SK-N-SH treated with all-trans-retinoic acid at 6 μM for 48 hours (cell line): ENCODE measurements at regions not wholly inside any gene's neighbourhood (a gene's known extent, or its start where the extent isn't known, plus 50 kb on each side); places are given as distances from the start of the nearest gene placed in this dataset.

Experiments used
- ATAC-seq: fragments of 200-7000 bp; cut with Tn5 transposase; 3 replicates; pipeline ENCODE4 v1.9.1; 2020; ENCODE audit warnings: mild to moderate bottlenecking, moderate library complexity
- CREB5 ChIP-seq: fragments of 250-450 bp; sonication (Bioruptor Pico); IDR thresholded peaks from 2 replicates; pipeline ENCODE4 v1.5.1; 2020; ENCODE audit warnings: low read depth, mild to moderate bottlenecking, moderate library complexity
- CSDC2 ChIP-seq: fragments of 250-450 bp; sonication (Bioruptor Pico); IDR thresholded peaks from 2 replicates; pipeline ENCODE4 v1.5.0; 2020; ENCODE audit warnings: mild to moderate bottlenecking, moderate library complexity
- CSRNP3 ChIP-seq: fragments of 250-450 bp; sonication (Bioruptor Pico); IDR thresholded peaks from 2 replicates; pipeline ENCODE4 v1.5.1; 2021; ENCODE audit warnings: mild to moderate bottlenecking, moderate library complexity
- ESRRG ChIP-seq: fragments of 250-450 bp; sonication (Bioruptor Pico); IDR thresholded peaks from 2 replicates; pipeline ENCODE4 v1.6.1; 2021; ENCODE audit warnings: mild to moderate bottlenecking
- GLIS3 ChIP-seq: fragments of 250-450 bp; sonication (Bioruptor Pico); IDR thresholded peaks from 2 replicates; pipeline ENCODE4 v1.5.0; 2020; ENCODE audit warnings: mild to moderate bottlenecking, moderate library complexity
- ISL1 ChIP-seq: fragments of 250-450 bp; sonication (Bioruptor Pico); IDR thresholded peaks from 2 replicates; pipeline ENCODE4 v2.1.2; 2022; ENCODE audit warnings: mild to moderate bottlenecking, moderate library complexity
- OSR1 ChIP-seq: fragments of 250-450 bp; sonication (Bioruptor Pico); IDR thresholded peaks from 2 replicates; pipeline ENCODE4 v1.8.0; 2022; ENCODE audit warnings: moderate library complexity, mild to moderate bottlenecking, inconsistent platforms
- PATZ1 ChIP-seq: fragments of 250-450 bp; sonication (Bioruptor Pico); IDR thresholded peaks from 2 replicates; pipeline ENCODE4 v1.8.0; 2020; ENCODE audit warnings: mild to moderate bottlenecking, moderate library complexity, borderline replicate concordance
- POU6F1 ChIP-seq: fragments of 250-450 bp; sonication (Bioruptor Pico); IDR thresholded peaks from 2 replicates; pipeline ENCODE4 v1.8.0; 2021; ENCODE audit warnings: low read depth, mild to moderate bottlenecking, moderate library complexity, borderline replicate concordance
- PPARA ChIP-seq: fragments of 250-450 bp; sonication (Bioruptor Pico); IDR thresholded peaks from 2 replicates; pipeline ENCODE4 v1.5.0; 2020; ENCODE audit warnings: mild to moderate bottlenecking, borderline replicate concordance
- RARB ChIP-seq: fragments of 250-450 bp; sonication (Bioruptor Pico); IDR thresholded peaks from 2 replicates; pipeline ENCODE4 v1.8.0; 2021; ENCODE audit warnings: mild to moderate bottlenecking, moderate library complexity
- SNAI2 ChIP-seq: fragments of 250-450 bp; sonication (Bioruptor Pico); IDR thresholded peaks from 2 replicates; pipeline ENCODE4 v1.5.0; 2020; ENCODE audit warnings: mild to moderate bottlenecking, moderate library complexity
- TOX ChIP-seq: fragments of 250-450 bp; sonication (Bioruptor Pico); IDR thresholded peaks from 2 replicates; pipeline ENCODE4 v1.8.0; 2021; ENCODE audit warnings: mild to moderate bottlenecking, moderate library complexity, borderline replicate concordance
- TSHZ2 ChIP-seq: fragments of 250-450 bp; sonication (Bioruptor Pico); IDR thresholded peaks from 2 replicates; pipeline ENCODE4 v1.5.0; 2020; ENCODE audit warnings: mild to moderate bottlenecking, moderate library complexity
- ZFP3 ChIP-seq: fragments of 250-450 bp; sonication (Bioruptor Pico); IDR thresholded peaks from 2 replicates; pipeline ENCODE4 v1.5.0; 2020; ENCODE audit warnings: mild to moderate bottlenecking, moderate library complexity
- ZFP30 ChIP-seq: fragments of 450-650 bp; formaldehyde crosslinking; IDR thresholded peaks from 2 replicates; pipeline ENCODE4 v1.5.0; 2022; ENCODE audit warnings: mild to moderate bottlenecking, moderate library complexity
- ZNF565 ChIP-seq: fragments of 450-650 bp; formaldehyde crosslinking; conservative IDR thresholded peaks from 2 replicates; pipeline ENCODE4 v1.5.0; 2020; ENCODE audit warnings: low read depth, mild to moderate bottlenecking, moderate library complexity
- ZNF70 ChIP-seq: fragments of 450-650 bp; formaldehyde crosslinking; IDR thresholded peaks from 2 replicates; pipeline ENCODE4 v1.5.0; 2020; ENCODE audit warnings: mild to moderate bottlenecking, moderate library complexity
- ZNF8 ChIP-seq: fragments of 450-650 bp; formaldehyde crosslinking; IDR thresholded peaks from 2 replicates; pipeline ENCODE4 v1.5.0; 2020; ENCODE audit warnings: mild to moderate bottlenecking, moderate library complexity

- no peak for ATAC-seq
- TF ChIP-seq ISL1 (CRISPR knock-in tag), result no peak
- TF ChIP-seq TSHZ2 (CRISPR knock-in tag), result no peak
- TF ChIP-seq ZNF8 (CRISPR knock-in tag), result no peak
- TF ChIP-seq, all 23 proteins: peak for 0
These were observed 286.2 kb upstream of the STXBP5 start for GRCh38 chr6:146917979-146918378.

- no peak for TF ChIP-seq GLIS3 (CRISPR knock-in tag)
- TF ChIP-seq ZFP30 (CRISPR knock-in tag), result no peak
- TF ChIP-seq ESRRG (CRISPR knock-in tag), result no peak
- TF ChIP-seq CREB5, result no peak
- no peak for TF ChIP-seq ZFP3 (CRISPR knock-in tag)
- TF ChIP-seq POU6F1 (CRISPR knock-in tag), result no peak
- TF ChIP-seq PPARA (CRISPR knock-in tag), result no peak
- TF ChIP-seq CSRNP3 (CRISPR knock-in tag), result no peak
- TF ChIP-seq ZNF8 (CRISPR knock-in tag), result no peak
- TF ChIP-seq OSR1 (CRISPR knock-in tag), result no peak
- TF ChIP-seq ISL1 (CRISPR knock-in tag), result no peak
- no peak for ATAC-seq
These were observed 285.2 kb upstream of the STXBP5 start for GRCh38 chr6:146919017-146919416.

- ATAC-seq, result no peak
- TF ChIP-seq ISL1 (CRISPR knock-in tag) (no peak), GLIS3 (CRISPR knock-in tag) (no peak), CSDC2 (CRISPR knock-in tag) (no peak), PPARA (CRISPR knock-in tag) (no peak), ZFP3 (CRISPR knock-in tag) (no peak), ZNF70 (CRISPR knock-in tag) (no peak), TSHZ2 (CRISPR knock-in tag) (no peak)
These were observed 280.9 kb upstream of the STXBP5 start for GRCh38 chr6:146923205-146923833.

- ATAC-seq, result no peak
- no peak for TF ChIP-seq SNAI2 (CRISPR knock-in tag)
- no peak for TF ChIP-seq ESRRG (CRISPR knock-in tag)
- TF ChIP-seq PATZ1 (CRISPR knock-in tag), result no peak
- no peak for TF ChIP-seq CSDC2 (CRISPR knock-in tag)
- no peak for TF ChIP-seq TOX
- no peak for TF ChIP-seq ZNF565 (CRISPR knock-in tag)
- no peak for TF ChIP-seq TSHZ2 (CRISPR knock-in tag)
- TF ChIP-seq RARB (CRISPR knock-in tag), result no peak
- no peak for TF ChIP-seq ZFP30 (CRISPR knock-in tag)
- TF ChIP-seq ZFP3 (CRISPR knock-in tag), result no peak
- no peak for TF ChIP-seq ZNF70 (CRISPR knock-in tag)
- TF ChIP-seq OSR1 (CRISPR knock-in tag), result no peak
These were observed 278.4 kb upstream of the STXBP5 start for GRCh38 chr6:146925846-146926245.
